CD4-positive, alpha-beta T cell treated with Interleukin-12 subunit alpha and Interleukin-12 subunit beta, for 1 hour (primary cell): ENCODE measurements at regions not wholly inside any gene's neighbourhood (a gene's known extent, or its start where the extent isn't known, plus 50 kb on each side); places are given as distances from the start of the nearest gene placed in this dataset.

Experiments used
- DNase-seq: peaks from one replicate; pipeline ENCODE4 v3.0.0-alpha.2; 2020

- DNase-seq: no peak
Measured at GRCh38 chrX:97666890-97667289, 783.2 kb downstream of the RPA4 start.

GRCh38 chrX:97668126-97668525 is 784.4 kb downstream of the RPA4 start:
- no peak for DNase-seq

- DNase-seq: no peak
Measured at GRCh38 chrX:97672138-97672537, 788.4 kb downstream of the RPA4 start.

- no peak for DNase-seq
Measured at GRCh38 chrX:97672608-97673007, 788.9 kb downstream of the RPA4 start.

- DNase-seq: no peak
Measured at GRCh38 chrX:97673135-97673534, 789.4 kb downstream of the RPA4 start.

- no peak for DNase-seq
Measured at GRCh38 chrX:97682991-97683840, 799.5 kb downstream of the RPA4 start.

- DNase-seq: peak; percentile 0
Measured at GRCh38 chrX:97685753-97686152, 802.0 kb downstream of the RPA4 start.

- no peak for DNase-seq
Measured at GRCh38 chrX:97691901-97692455, 808.3 kb downstream of the RPA4 start.

- DNase-seq: no peak
Measured at GRCh38 chrX:97692575-97692974, 808.9 kb downstream of the RPA4 start.

- no peak for DNase-seq
Measured at GRCh38 chrX:97700547-97700946, 816.8 kb downstream of the RPA4 start.

GRCh38 chrX:97704474-97704873 is 820.8 kb downstream of the RPA4 start:
- DNase-seq: no peak

- DNase-seq: no peak
Measured at GRCh38 chrX:97704881-97705280, 821.2 kb downstream of the RPA4 start.

GRCh38 chrX:97705936-97706335 is 822.2 kb downstream of the RPA4 start:
- no peak for DNase-seq

- DNase-seq: no peak
Measured at GRCh38 chrX:97714072-97714471, 830.4 kb downstream of the RPA4 start.

GRCh38 chrX:97728215-97728614 is 844.5 kb downstream of the RPA4 start:
- no peak for DNase-seq

- DNase-seq: no peak
Measured at GRCh38 chrX:97740044-97740443, 856.3 kb downstream of the RPA4 start.

GRCh38 chrX:97740886-97741285 is 857.2 kb downstream of the RPA4 start:
- DNase-seq: no peak

GRCh38 chrX:97743014-97743413 is 859.3 kb downstream of the RPA4 start:
- DNase-seq: no peak

GRCh38 chrX:97747346-97747745 is 863.6 kb downstream of the RPA4 start:
- no peak for DNase-seq

- no peak for DNase-seq
Measured at GRCh38 chrX:97751016-97751415, 867.3 kb downstream of the RPA4 start.

- no peak for DNase-seq
Measured at GRCh38 chrX:97751735-97752134, 868.0 kb downstream of the RPA4 start.

- DNase-seq: no peak
Measured at GRCh38 chrX:97756879-97757278, 873.2 kb downstream of the RPA4 start.

- no peak for DNase-seq
Measured at GRCh38 chrX:97763391-97763790, 879.7 kb downstream of the RPA4 start.

- no peak for DNase-seq
Measured at GRCh38 chrX:97763981-97764380, 880.3 kb downstream of the RPA4 start.
